ENCODE measurements at regions not wholly inside any gene's neighbourhood (a gene's known extent, or its start where the extent isn't known, plus 50 kb on each side); places are given as distances from the start of the nearest gene placed in this dataset.

- DNase-seq, result no peak
Measured at GRCh38 chr14:34350903-34351302, 111.1 kb downstream of the SPTSSA start.

GRCh38 chr14:34348592-34348991 is 113.4 kb downstream of the SPTSSA start:
- DNase-seq, result no peak

GRCh38 chr14:34347683-34348082 is 114.4 kb downstream of the SPTSSA start:
- DNase-seq, result no peak

- no peak for DNase-seq
Measured at GRCh38 chr14:34345718-34346465, 116.1 kb downstream of the SPTSSA start.

GRCh38 chr14:34344318-34344717 is 117.7 kb downstream of the SPTSSA start:
- DNase-seq, result no peak

GRCh38 chr14:34340025-34340625 is 121.9 kb downstream of the SPTSSA start:
- DNase-seq, result no peak

- DNase-seq, result no peak
Measured at GRCh38 chr14:34338056-34338455, 124.0 kb downstream of the SPTSSA start.

GRCh38 chr14:34336501-34336900 is 125.5 kb downstream of the SPTSSA start:
- DNase-seq, result no peak

GRCh38 chr14:34335968-34336367 is 126.1 kb downstream of the SPTSSA start:
- DNase-seq, result no peak

GRCh38 chr14:34334329-34334728 is 127.7 kb downstream of the SPTSSA start:
- no peak for DNase-seq

- peak; percentile 22 to 59 (median 39) for DNase-seq
Measured at GRCh38 chr14:34331728-34332623, 130.1 kb downstream of the SPTSSA start.

GRCh38 chr14:34330846-34331245 is 131.2 kb downstream of the SPTSSA start:
- DNase-seq, result no peak

GRCh38 chr14:34329301-34329700 is 132.7 kb downstream of the SPTSSA start:
- DNase-seq, result no peak

GRCh38 chr14:34328178-34328577 is 133.9 kb downstream of the SPTSSA start:
- no peak for DNase-seq

- no peak for DNase-seq
Measured at GRCh38 chr14:34325493-34325892, 136.5 kb downstream of the SPTSSA start.

- DNase-seq, result peak; percentile 40 to 77 (median 69)
Measured at GRCh38 chr14:34324363-34324795, 137.7 kb downstream of the SPTSSA start.

- DNase-seq, result peak; percentile 42 to 63 (median 47)
Measured at GRCh38 chr14:34322940-34323418, 139.1 kb downstream of the SPTSSA start.

GRCh38 chr14:34319140-34319539 is 142.9 kb downstream of the SPTSSA start:
- no peak for DNase-seq

GRCh38 chr14:34318014-34318413 is 144.0 kb downstream of the SPTSSA start:
- no peak for DNase-seq

GRCh38 chr14:34310724-34311123 is 151.3 kb downstream of the SPTSSA start:
- DNase-seq, result no peak

GRCh38 chr14:34303811-34304210 is 158.2 kb downstream of the SPTSSA start:
- no peak for DNase-seq

- peak; percentile 63 to 85 (median 66) for DNase-seq
Measured at GRCh38 chr14:34302654-34303053, 159.4 kb downstream of the SPTSSA start.
